ENCODE measurements at regions not wholly inside any gene's neighbourhood (a gene's known extent, or its start where the extent isn't known, plus 50 kb on each side); places are given as distances from the start of the nearest gene placed in this dataset.

GRCh38 chr2:155062922-155063258, 364.4 kb downstream of the KCNJ3 start:
- no peaks in the 10 kb centered on the region for H3K4me1 ChIP-seq (ENCODE audit: insufficient read depth, low read length)
- no peaks in the 10 kb centered on the region for H3K9me3 ChIP-seq (ENCODE audit: insufficient read depth, low read depth, low read length)
- H3K9me3 Mint-ChIP-seq (ENCODE audit: unreplicated experiment): no peaks in the 10 kb centered on the region
- H2AFZ ChIP-seq (ENCODE audit: low read depth, low read length): no peak overlapping the region
- no peaks in the 10 kb centered on the region for H3K36me3 ChIP-seq (ENCODE audit: insufficient read depth, low read length)
- no peak overlapping the region for H3K9ac ChIP-seq (ENCODE audit: low read length)
- H3K27me3 Mint-ChIP-seq (ENCODE audit: low read depth, unreplicated experiment): no peaks in the 10 kb centered on the region
- H4K20me1 ChIP-seq (ENCODE audit: insufficient read depth, low read length): no peaks in the 10 kb centered on the region
- DNase-seq (ENCODE audit: low read depth) (no peak), FAIRE-seq (no peak)
- no peaks in the 10 kb centered on the region for H3K36me3 Mint-ChIP-seq (ENCODE audit: low read depth, unreplicated experiment)
- no peaks in the 10 kb centered on the region for H3K4me1 Mint-ChIP-seq (ENCODE audit: low read depth, unreplicated experiment)
- no peak overlapping the region for H3K27ac ChIP-seq (ENCODE audit: low read depth, low read length)
- H3K27me3 ChIP-seq (ENCODE audit: insufficient read depth, low read length): no peaks in the 10 kb centered on the region
- no peak overlapping the region for H3K4me3 Mint-ChIP-seq (ENCODE audit: unreplicated experiment)
- H3K79me2 ChIP-seq (ENCODE audit: insufficient read depth, low read length): no peaks in the 10 kb centered on the region
- no peak overlapping the region for H3K4me2 ChIP-seq (ENCODE audit: low read length)
- H3K4me3 ChIP-seq (ENCODE audit: insufficient read depth, low read depth, low read length): no peak overlapping the region
- TF ChIP-seq CTCF (IDR thresholded peaks at IDR 0.05; ENCODE audit: insufficient read depth, low read depth, low read length) (no peak), EZH2 (IDR thresholded peaks at IDR 0.05; ENCODE audit: insufficient read depth, low read length) (no peak)
- H3K27ac Mint-ChIP-seq (ENCODE audit: unreplicated experiment): no peak overlapping the region

- no peaks in the 10 kb centered on the region for H3K36me3 ChIP-seq (ENCODE audit: insufficient read depth, low read length)
- H3K79me2 ChIP-seq (ENCODE audit: insufficient read depth, low read length): no peaks in the 10 kb centered on the region
- no peak overlapping the region for H3K4me3 ChIP-seq (ENCODE audit: insufficient read depth, low read depth, low read length)
- no peaks in the 10 kb centered on the region for H3K9me3 Mint-ChIP-seq (ENCODE audit: unreplicated experiment)
- no peaks in the 10 kb centered on the region for H3K9me3 ChIP-seq (ENCODE audit: insufficient read depth, low read depth, low read length)
- H3K27ac ChIP-seq (ENCODE audit: low read depth, low read length): no peak overlapping the region
- no peaks in the 10 kb centered on the region for H3K27me3 ChIP-seq (ENCODE audit: insufficient read depth, low read length)
- no peak overlapping the region for H3K27ac Mint-ChIP-seq (ENCODE audit: unreplicated experiment)
- no peak for TF ChIP-seq CTCF (IDR thresholded peaks at IDR 0.05; ENCODE audit: insufficient read depth, low read depth, low read length)
- DNase-seq (ENCODE audit: low read depth) (no peak), FAIRE-seq (no peak)
- no peaks in the 10 kb centered on the region for H3K4me1 ChIP-seq (ENCODE audit: insufficient read depth, low read length)
- H3K27me3 Mint-ChIP-seq (ENCODE audit: low read depth, unreplicated experiment): no peaks in the 10 kb centered on the region
- no peaks in the 10 kb centered on the region for H4K20me1 ChIP-seq (ENCODE audit: insufficient read depth, low read length)
- no peak overlapping the region for H3K4me2 ChIP-seq (ENCODE audit: low read length)
- no peaks in the 10 kb centered on the region for H3K36me3 Mint-ChIP-seq (ENCODE audit: low read depth, unreplicated experiment)
- H3K4me1 Mint-ChIP-seq (ENCODE audit: low read depth, unreplicated experiment): no peaks in the 10 kb centered on the region
- H2AFZ ChIP-seq (ENCODE audit: low read depth, low read length): no peak overlapping the region
- no peak overlapping the region for H3K9ac ChIP-seq (ENCODE audit: low read length)
- no peak overlapping the region for H3K4me3 Mint-ChIP-seq (ENCODE audit: unreplicated experiment)
Measured at GRCh38 chr2:155062250-155062921, 363.9 kb downstream of the KCNJ3 start.

GRCh38 chr2:155060896-155061295, 362.4 kb downstream of the KCNJ3 start:
- Histone ChIP-seq H3K4me2 (ENCODE audit: low read length) (no peak overlapping the region), H3K9ac (ENCODE audit: low read length) (no peak overlapping the region), H4K20me1 (ENCODE audit: insufficient read depth, low read length) (no peaks in the 10 kb centered on the region), H3K27ac (ENCODE audit: low read depth, low read length) (no peak overlapping the region), H2AFZ (ENCODE audit: low read depth, low read length) (no peak overlapping the region), H3K9me3 (ENCODE audit: insufficient read depth, low read depth, low read length) (no peaks in the 10 kb centered on the region), H3K27me3 (ENCODE audit: insufficient read depth, low read length) (no peaks in the 10 kb centered on the region), H3K4me1 (ENCODE audit: insufficient read depth, low read length) (no peaks in the 10 kb centered on the region), H3K79me2 (ENCODE audit: insufficient read depth, low read length) (no peaks in the 10 kb centered on the region), H3K36me3 (ENCODE audit: insufficient read depth, low read length) (no peaks in the 10 kb centered on the region), H3K4me3 (ENCODE audit: insufficient read depth, low read depth, low read length) (no peak overlapping the region)
- TF ChIP-seq EZH2 (IDR thresholded peaks at IDR 0.05; ENCODE audit: insufficient read depth, low read length) (no peak), CTCF (IDR thresholded peaks at IDR 0.05; ENCODE audit: insufficient read depth, low read depth, low read length) (no peak)
- Mint-ChIP-seq H3K4me3 (ENCODE audit: unreplicated experiment) (no peak overlapping the region), H3K27ac (ENCODE audit: unreplicated experiment) (no peak overlapping the region), H3K9me3 (ENCODE audit: unreplicated experiment) (no peaks in the 10 kb centered on the region), H3K36me3 (ENCODE audit: low read depth, unreplicated experiment) (no peaks in the 10 kb centered on the region), H3K4me1 (ENCODE audit: low read depth, unreplicated experiment) (no peaks in the 10 kb centered on the region), H3K27me3 (ENCODE audit: low read depth, unreplicated experiment) (no peaks in the 10 kb centered on the region)
- DNase-seq (ENCODE audit: low read depth) (no peak), FAIRE-seq (no peak)

All from astrocyte (in vitro differentiated cells and primary cell).